HEK293 (cell line): ENCODE measurements at regions not wholly inside any gene's neighbourhood (a gene's known extent, or its start where the extent isn't known, plus 50 kb on each side); places are given as distances from the start of the nearest gene placed in this dataset.

ENCODE experiments used
- TCF7L2 ChIP-seq: IDR thresholded peaks from 2 replicates; pipeline ENCODE4 v1.6.1; 2011; ENCODE audit warnings: low read depth, mild to moderate bottlenecking, inconsistent platforms, low read length, moderate library complexity, borderline replicate concordance
- ZNF426 ChIP-seq: fragments of 450-650 bp; formaldehyde crosslinking; IDR thresholded peaks from 2 replicates; pipeline ENCODE4 v1.5.1; 2017; ENCODE audit warnings: missing biosample characterization, missing genetic modification characterization, mild to moderate bottlenecking, inconsistent platforms, moderate library complexity
- ZNF660 ChIP-seq: fragments of 450-650 bp; IDR thresholded peaks from 2 replicates; pipeline ENCODE4 v1.5.1; 2018; ENCODE audit warnings: missing biosample characterization, mild to moderate bottlenecking, missing genetic modification characterization
- ZNF747 ChIP-seq: fragments of 450-650 bp; formaldehyde crosslinking; IDR thresholded peaks from 2 replicates; pipeline ENCODE4 v1.5.1; 2016; ENCODE audit warnings: missing biosample characterization, missing genetic modification characterization
- TF ChIP-seq, protein P1 (sequence below): fragments of 450-650 bp; formaldehyde crosslinking; IDR thresholded peaks from 2 replicates; pipeline ENCODE4 v1.5.1; 2016; ENCODE audit warnings: missing biosample characterization, missing genetic modification characterization

DNA sequence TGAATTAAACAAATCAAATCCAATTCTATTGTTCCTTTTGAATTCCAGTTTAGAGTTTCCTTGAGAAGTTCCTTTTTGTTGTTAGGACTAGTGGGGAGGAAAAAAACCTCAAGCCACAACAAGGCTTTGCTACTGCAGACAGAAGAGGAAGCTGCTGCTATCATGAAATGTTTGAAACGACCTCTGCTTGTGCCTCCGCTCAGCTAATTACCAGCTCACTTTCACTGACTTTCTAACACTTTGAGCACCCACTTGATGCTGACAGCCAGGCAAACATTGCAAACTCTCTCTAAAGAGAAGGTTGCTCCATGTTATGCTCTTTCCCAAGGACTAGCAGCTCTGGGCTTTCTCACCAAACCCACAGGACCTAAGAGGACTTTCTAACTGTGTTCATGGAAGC lies 203.9 kb upstream of the PROX1 start:
- TF ChIP-seq TCF7L2 (no peak), ZNF660 (tag by site-specific recombination) (no peak), ZNF426 (tag by site-specific recombination) (no peak), ZNF747 (tag by site-specific recombination) (no peak)
- TF ChIP-seq, protein P1, sequence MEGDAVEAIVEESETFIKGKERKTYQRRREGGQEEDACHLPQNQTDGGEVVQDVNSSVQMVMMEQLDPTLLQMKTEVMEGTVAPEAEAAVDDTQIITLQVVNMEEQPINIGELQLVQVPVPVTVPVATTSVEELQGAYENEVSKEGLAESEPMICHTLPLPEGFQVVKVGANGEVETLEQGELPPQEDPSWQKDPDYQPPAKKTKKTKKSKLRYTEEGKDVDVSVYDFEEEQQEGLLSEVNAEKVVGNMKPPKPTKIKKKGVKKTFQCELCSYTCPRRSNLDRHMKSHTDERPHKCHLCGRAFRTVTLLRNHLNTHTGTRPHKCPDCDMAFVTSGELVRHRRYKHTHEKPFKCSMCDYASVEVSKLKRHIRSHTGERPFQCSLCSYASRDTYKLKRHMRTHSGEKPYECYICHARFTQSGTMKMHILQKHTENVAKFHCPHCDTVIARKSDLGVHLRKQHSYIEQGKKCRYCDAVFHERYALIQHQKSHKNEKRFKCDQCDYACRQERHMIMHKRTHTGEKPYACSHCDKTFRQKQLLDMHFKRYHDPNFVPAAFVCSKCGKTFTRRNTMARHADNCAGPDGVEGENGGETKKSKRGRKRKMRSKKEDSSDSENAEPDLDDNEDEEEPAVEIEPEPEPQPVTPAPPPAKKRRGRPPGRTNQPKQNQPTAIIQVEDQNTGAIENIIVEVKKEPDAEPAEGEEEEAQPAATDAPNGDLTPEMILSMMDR (tag by site-specific recombination), result no peak
